HG02798 (cell line): ENCODE measurements at regions not wholly inside any gene's neighbourhood (a gene's known extent, or its start where the extent isn't known, plus 50 kb on each side); places are given as distances from the start of the nearest gene placed in this dataset.

Experiments used
- ATAC-seq: cut with Tn5 transposase; IDR thresholded peaks from one replicate; pipeline ENCODE4 v1.9.1; 2021; ENCODE audit warnings: mild to moderate bottlenecking; ENCODE audit not compliant: unreplicated experiment, poor library complexity

DNA sequence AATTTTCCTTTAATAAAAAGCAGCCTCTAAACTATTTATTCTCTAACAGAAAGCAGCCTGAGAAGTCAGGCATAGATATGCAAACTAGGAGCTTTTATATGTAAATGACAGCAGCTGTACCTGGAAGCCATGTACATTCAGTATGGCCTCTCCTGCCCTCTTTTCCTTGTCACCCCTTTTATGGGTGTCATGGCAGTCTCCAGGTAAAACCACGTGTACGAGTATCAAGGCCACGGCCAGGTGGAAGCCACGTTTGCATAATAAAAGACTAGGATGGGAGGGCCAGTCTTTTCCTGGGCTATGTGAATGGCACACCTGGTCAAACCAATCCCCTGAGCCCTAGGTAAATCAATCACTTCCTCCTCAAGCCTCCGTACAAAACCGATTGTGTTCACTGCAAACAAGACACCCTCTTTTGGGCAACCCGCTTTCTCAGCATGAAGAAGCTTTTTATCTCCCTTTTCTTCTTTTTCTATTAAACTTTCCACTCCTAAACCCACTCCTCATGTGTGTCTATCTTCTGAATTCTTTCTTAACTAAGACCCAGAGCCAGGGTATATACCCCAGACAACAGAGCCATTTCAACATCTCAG is 419.5 kb upstream of the CTNND2 start:
- ATAC-seq, result no peak

DNA sequence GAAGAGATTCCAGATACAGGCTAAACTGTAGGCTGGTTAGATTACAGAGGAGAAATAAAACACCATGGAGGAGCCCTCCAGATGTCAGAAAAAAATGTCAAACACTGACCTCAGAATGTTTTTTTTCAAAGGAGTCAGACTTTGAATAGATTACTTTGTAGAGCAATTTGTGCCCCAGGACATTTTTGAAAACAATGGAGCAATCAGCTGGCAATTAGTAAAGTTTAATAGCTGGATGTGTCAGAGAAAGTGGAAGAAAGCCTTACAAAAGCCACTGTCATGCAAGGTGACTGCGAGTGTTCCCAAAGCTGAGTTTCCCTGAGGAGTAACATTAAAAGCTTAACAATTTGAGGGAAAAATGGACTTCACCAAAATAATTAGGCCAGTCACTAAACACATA is 417.8 kb upstream of the CTNND2 start:
- ATAC-seq, result no peak

DNA sequence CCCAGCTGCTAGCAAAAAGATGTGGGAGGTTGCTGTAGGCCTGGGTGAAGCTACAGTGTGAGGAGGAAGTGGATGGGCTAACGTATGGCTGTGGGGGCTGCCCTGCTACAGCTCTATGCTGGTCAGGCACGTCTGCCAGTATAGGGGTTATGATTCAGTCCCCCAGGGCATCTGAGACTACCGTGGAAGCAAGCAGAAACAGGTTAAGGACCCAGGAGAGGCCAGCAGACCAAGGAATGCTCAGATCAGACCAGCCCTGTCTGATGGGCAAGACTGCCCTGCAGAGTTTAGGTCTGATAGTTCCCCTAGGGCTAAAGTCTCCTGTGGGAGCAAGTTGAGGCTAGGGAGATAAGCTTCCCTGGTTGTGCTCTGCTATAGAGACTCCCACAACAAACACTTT is 416.1 kb upstream of the CTNND2 start:
- no peak for ATAC-seq

DNA sequence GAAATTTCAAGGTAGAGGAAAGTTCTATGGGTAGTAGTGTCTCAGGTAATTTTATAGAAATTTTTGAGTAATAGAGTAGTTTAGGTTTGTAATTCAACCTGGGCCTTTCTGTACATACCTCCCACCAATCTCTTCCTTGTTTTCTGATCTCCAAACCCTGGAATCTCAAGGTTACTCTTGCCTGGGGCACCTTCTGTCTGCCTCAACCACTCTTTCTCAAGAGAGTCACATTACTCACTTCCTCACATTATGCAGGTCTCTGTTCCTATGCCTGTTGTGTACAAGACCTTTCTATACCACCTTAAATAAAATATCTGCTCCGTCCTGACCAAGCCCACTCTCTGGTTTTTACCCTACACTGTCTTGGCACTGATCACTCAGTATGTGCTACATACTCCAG is 412.6 kb upstream of the CTNND2 start:
- no peak for ATAC-seq

DNA sequence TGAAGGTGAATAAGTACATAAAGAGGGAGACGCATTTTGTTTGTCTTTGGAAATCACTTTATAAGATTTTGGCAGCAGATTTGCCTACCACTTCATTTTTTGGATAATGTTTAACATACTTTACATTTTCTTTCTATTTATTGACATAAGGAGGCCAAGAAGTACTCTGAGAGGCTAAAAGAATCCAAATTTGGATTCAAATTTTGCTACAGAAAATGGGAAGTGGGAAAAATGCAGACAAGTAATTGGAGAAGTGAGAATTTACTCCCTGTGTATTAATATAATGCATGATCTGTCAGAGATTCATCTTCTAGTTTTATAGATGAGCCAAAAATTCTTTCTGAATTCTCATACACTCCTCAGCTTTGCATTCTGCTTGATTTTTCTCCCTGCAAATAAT is 411.2 kb upstream of the CTNND2 start:
- ATAC-seq, result no peak

DNA sequence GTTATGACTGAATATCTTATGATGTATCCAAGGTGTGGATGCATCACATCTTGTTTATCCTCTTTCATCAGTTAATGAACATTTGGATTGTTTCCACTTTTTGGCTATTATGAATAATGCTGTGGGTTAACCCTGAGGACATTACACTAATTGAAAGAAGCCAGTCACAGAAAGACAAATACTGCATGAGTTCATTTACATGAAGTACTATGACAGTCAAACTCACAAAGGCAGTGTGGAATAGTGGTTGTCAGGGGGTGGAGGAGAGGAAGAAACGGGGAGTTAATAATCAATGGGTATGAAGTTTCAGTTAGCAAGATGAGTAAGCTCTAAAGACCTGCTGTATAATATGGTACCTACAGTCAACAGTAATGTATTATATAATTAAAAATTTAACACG is 409.4 kb upstream of the CTNND2 start:
- ATAC-seq, result no peak

DNA sequence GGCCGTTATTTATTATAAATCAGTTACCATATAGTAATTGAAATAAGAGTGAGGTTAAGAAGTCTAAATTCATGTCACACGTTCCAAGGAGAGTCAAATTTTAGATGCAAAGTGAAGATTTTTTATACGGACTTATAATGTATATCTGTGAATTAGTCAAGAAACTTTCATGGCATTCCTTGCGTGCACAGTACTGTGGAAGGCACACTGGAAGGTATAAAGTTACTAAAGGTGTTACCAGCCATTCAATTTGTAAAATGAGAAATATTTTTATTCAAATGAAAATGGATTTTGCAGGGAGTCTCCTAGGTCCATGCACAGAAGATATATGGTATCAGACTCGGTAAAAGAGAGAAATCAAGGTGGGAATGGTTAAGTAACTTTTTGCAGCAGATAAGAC is 408.1 kb upstream of the CTNND2 start:
- no peak for ATAC-seq

DNA sequence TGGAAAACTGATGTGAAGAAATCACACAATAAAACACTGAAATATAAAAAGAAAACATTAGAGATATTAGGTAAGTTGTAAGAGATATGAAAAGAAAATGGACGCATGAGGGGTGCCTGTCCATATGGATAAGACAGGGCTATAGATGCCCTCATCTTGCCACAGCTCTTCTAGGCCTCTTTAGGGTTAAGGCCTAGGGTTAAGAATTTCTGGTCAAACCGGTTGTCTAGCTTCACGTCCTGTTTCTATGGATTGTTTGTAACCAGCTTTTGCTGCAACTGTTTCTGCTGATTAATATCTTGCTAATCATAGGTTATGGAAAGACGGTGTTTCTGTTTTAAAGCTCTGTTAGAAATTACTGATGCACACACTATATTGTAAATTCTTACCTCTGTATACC is 389.9 kb upstream of the CTNND2 start:
- no peak for ATAC-seq

DNA sequence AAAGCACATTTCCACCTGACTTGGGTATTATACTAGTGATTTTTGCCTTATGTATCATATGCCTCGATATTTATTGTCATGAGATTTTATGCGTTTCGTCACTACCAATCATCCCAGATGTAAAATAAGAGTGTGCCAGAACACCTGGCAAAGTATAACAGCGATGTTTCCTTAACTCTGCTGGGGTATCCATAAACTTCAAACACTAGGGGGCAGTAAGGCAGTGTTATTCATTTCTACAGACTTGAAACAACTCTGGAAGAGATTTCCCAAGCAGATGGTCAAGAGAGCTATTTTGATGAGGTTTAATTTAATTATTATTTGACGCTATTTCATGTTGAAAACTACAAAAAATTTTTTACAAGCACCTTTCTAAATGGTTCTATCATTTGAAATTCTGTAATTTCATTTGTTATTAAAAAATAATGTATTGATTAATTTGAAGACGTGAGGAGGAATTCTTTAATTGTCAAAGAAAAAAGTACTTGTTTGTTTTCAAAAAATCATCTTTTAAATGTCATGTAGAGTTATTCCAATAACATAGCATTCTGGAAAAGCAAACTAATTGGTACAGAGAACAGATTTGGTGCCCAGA is 388.5 kb upstream of the CTNND2 start:
- ATAC-seq, result no peak

DNA sequence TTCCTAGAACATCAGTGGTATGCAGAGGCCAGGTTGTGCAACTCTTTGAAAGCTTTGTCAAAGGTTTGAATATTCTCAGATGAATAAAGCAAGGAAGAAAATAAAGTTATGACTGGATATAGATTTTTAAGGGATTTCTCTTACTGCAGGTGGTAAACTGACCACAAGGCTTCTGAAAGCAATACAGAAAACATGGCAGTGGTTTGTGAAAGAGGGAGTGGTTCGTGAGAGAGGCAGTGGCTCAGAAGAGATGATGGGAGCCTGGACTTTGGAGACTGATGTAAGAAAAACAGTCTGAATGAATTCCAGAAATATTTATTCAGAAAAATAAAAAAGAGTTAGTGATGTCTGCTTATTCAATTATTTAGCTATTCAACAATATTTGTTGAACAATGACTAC is 380.4 kb upstream of the CTNND2 start:
- no peak for ATAC-seq

DNA sequence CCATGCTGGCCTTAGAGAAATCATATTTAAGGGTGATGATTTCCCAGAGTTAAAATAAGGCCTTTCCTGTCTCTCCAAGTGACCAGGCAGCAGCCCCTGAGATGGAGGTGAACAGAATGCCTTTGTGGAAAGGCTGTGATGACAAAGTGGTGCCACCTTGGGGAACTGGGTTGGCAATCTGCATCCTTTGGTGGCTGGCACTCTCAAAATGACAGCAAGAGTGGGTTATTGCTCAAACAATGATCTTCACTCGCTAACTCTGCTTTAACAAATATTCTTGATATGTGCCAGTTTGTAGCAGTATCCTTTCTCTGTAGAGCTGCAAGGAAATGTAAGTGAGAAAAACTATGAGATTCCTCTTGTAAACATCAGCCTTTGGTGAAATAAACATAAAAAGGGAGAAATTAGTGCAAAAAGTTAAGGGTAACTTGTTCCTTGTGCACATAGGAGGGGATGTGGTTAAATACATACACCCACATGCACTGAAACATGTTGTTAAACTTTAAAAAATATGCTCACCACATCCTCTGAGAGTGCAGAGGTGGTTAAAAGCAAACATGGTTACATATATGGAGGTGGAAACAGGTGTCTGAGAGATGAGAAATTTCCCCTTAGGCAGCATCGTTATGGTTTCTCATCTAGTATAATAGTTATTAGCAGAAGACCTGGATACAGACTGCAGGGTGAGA is 373.4 kb upstream of the CTNND2 start:
- ATAC-seq, result peak; percentile 85

DNA sequence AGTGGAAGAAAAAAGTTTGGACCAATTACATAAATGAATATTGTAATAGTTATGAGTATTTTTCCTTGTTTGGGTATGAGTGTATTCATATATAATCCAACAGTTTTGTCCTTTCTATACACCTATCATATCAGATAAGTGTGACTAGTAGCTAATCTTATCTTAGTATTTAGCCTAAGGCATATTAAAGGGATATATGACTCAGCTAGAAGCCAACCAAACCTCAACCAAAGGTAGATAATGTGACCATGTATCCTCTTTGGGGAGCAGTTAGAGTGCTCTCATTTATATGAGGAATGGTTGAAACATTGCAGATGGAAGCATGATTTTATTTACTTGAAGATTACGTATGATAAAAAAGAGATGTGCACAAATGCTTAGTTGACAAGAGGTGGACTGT is 370.0 kb upstream of the CTNND2 start:
- no peak for ATAC-seq

DNA sequence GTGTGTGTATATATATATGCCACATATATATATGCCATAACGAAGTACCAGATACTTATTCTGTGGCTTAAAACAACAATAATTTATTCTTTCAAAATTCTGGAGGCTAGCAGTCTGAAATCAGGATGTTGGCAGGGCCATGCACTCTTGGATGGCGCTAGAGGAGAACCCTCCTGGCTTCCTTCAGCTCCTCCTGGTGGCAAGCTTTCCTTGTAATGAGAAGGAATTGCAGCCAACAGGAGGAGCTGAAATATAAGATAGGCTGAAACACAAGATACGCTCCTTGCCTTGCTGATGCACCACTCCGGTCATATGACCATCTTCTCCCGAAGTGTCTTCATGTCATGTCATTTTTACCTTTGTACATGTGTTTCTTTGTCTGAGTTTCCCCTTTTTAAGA is 368.1 kb upstream of the CTNND2 start:
- no peak for ATAC-seq

DNA sequence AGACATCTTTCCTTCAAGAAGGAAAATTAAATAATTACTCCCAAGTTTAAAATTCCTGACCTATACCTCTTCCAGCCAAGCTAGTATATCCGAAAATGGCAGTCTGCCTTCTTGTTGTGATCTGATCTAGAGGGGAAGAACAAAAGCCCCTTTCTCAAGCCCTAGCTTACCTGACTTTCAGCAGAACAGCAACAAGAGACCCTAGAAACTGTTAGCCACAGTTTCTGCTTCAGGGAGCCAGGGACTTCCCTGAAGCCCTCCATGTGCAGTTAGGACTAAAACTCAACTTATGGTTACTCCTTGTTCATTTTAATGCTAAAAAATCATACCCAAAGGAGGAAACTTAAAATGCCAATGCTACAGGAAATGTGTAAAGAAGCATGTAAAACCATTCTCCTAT is 366.7 kb upstream of the CTNND2 start:
- ATAC-seq, result no peak

DNA sequence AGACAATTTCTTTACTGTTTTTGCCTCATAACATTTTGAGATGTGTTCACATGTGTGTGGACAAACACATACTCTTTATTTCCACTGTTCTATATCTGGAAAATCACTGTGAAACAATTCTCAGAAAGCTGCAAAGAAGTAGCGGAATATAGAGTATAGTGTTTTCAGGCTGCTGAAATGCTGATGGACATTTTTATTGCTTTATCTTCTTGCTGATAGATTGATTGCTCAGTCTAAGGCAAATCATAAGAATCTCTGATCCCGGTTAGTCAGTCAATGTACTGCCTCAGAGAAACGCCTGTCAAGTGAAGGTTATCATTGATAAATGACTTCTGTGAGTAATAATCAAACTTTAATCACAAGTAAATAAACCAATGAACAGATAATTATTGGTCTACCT is 364.9 kb upstream of the CTNND2 start:
- no peak for ATAC-seq

DNA sequence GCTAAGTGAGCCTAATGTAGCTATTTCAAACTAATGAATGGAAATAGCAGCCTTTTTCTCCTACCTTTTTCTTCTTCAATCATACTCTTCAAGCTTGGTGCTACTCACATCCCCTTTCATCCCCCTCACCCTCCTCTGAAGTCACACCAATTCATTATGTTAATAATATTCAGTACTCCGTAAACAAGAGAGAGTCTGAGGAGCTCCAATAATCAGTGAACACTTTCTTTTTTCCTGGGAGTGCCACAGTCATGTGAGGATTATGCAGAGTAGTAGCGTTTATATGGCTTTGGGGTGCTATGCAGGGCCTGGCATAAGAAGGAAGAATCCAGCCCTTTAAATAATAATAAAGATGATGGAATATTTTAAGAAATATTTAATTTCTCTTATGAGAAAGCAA is 354.3 kb upstream of the CTNND2 start:
- ATAC-seq, result no peak

DNA sequence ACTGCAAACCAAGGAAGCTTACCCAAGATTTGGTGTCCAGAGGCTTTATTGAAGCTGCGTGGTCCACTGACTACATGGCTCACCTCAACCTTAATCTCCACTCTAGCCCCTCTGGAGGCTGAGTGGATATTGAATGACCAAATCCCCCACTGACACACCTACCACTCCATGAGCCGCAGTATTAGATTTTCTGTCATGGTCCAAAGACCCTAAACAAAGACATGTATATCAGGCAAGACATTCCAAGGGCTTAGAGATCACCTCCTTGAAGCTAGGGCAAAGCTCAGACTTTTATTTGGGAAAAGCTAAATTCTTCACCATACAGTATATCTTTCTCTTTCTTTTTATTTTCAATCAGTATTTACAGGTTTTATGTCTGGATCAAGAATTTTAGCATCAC is 346.2 kb upstream of the CTNND2 start:
- ATAC-seq, result no peak

DNA sequence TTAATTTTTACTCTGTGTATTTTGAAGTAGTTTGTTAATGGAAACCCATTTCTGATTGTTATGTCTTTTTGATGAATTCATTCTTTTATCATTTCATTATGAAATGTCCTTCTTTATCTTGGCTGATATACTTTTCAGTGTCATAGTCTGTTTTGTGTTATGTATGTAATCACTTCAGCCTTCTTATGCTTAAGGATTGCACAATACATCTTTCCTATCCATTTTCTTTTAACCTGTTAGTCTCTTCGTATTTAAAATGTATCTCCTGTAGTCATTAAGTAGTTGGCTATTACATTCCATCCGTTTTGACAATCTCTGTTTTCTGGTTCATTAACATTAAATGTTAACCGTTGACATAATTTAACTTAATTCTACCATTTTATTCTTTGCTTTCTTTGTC is 344.6 kb upstream of the CTNND2 start:
- no peak for ATAC-seq

DNA sequence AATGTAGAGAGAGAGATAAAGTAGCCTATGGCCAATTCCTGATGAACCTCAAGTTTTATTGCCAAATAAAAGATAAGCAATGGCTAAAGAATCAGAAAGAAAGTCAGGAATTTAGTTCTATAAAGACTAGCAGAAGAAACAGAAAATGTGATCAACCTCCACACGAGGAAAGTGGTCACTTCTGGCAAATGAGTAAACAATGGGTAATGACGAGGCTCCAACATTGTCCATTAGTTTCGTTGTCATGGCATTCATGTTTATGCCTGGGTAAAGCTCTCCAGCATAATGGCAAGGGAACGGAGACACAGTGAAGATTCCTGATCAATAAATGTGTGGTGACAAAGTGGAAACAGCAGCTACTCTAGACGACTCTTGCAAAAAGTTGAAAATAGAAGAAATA is 341.8 kb upstream of the CTNND2 start:
- no peak for ATAC-seq

DNA sequence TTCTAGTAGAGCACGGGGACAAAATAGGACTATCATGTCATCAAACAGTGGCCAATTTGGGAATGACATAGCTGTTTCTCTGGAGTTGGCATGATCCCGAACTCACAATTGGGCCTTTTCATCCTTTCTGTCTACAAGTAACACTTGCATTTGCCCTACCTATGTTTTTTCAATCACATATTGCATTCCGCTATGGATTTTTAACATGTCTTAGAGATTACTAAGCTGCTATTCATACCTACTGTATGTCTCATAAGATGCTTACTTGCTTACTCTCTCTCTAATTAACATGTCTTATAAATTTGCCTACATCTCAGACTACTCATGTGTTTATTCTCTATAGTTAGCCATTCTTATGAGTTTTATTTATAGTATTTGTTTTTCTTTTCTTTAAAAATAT is 341.2 kb upstream of the CTNND2 start:
- no peak for ATAC-seq

DNA sequence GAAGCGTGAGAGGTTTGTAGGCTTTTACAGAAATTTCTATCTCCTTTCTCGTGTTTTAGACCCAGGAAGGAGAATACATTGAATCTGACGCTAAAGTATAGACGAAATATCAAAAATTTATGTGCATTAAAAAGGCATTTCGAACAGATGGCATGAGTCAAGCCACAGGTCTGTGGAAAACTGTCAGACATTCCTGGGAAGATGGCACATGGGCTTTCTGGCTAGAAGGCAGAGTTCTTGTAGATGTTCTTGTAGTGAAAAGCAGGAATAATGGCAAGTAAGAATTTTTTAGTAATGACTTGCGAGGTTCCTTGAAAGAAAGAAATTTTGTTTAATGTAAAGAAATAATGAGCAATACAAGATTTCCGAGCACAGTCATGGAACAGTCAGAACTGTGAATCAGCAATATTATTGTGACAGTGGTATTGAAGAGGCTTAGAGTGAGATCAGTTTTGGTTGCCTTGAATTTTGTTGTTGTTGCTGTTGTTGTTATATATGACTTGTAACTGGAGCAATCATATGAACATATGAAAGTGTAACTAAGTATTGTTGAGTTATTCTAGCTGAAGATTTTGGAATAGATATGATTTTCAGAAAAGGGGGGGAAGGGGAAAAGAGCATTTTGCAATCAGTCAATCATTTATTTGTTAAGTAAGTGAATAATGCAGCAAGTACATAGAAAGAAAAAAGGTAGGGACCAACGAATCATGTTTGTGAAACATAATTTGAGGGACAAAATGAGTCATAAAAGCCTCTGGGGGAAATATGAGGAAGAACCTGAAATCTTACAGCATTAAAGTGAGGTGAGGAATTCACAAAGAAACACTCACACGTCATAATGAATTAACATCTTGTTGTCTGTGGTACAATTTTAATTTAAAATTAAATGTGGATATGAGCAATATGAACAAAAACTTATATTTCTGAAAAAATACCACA is 339.0 kb upstream of the CTNND2 start:
- no peak for ATAC-seq
